Panc1 (cell line): ENCODE measurements at regions not wholly inside any gene's neighbourhood (a gene's known extent, or its start where the extent isn't known, plus 50 kb on each side); places are given as distances from the start of the nearest gene placed in this dataset.

Source experiments
- POLR2AphosphoS5 ChIP-seq: IDR thresholded peaks from 2 replicates; pipeline ENCODE4 v1.6.1; 2012; ENCODE audit warnings: mild to moderate bottlenecking, low read depth, low read length, moderate library complexity
- SIN3A ChIP-seq: IDR thresholded peaks from 2 replicates; pipeline ENCODE4 v1.6.1; 2012; ENCODE audit warnings: low read depth, mild to moderate bottlenecking, low read length, moderate library complexity, borderline replicate concordance; ENCODE audit not compliant: insufficient read depth
- TF ChIP-seq, protein P1 (sequence below): fragments of 450-650 bp; IDR thresholded peaks from 2 replicates; pipeline ENCODE4 v1.5.1; 2017; ENCODE audit warnings: mild to moderate bottlenecking
- TF ChIP-seq, protein P2 (sequence below), 2 experiments: IDR thresholded peaks; 2 replicates each; pipeline ENCODE4 v1.6.1; 2011 to 2012; ENCODE audit warnings: low read depth in 2 of 2, control low read depth in 1 of 2, low read length in 1 of 2, mild to moderate bottlenecking in 1 of 2, moderate library complexity in 1 of 2; ENCODE audit not compliant: insufficient read depth in 1 of 2

DNA sequence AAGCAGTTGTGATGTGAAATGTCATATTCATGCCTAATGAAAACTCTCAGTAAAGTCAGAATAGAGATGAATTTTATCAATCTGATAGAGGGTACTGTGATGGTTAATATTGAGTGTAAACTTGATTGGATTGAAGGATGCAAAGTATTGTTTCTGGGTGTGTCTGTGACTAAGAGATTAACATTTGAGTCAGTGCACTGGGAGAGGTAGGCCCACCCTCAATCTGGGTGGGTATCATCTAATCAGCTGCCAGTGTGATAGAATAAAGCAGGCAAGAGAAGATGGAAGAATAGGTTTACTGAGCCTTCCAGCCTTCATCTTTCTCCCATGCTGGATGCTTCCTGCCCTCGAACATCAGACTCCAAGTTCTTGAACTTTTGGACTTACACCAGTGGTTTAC is 124.3 kb downstream of the CENPW start:
- TF ChIP-seq, protein P1, sequence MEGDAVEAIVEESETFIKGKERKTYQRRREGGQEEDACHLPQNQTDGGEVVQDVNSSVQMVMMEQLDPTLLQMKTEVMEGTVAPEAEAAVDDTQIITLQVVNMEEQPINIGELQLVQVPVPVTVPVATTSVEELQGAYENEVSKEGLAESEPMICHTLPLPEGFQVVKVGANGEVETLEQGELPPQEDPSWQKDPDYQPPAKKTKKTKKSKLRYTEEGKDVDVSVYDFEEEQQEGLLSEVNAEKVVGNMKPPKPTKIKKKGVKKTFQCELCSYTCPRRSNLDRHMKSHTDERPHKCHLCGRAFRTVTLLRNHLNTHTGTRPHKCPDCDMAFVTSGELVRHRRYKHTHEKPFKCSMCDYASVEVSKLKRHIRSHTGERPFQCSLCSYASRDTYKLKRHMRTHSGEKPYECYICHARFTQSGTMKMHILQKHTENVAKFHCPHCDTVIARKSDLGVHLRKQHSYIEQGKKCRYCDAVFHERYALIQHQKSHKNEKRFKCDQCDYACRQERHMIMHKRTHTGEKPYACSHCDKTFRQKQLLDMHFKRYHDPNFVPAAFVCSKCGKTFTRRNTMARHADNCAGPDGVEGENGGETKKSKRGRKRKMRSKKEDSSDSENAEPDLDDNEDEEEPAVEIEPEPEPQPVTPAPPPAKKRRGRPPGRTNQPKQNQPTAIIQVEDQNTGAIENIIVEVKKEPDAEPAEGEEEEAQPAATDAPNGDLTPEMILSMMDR = no peak
- TF ChIP-seq POLR2AphosphoS5 (no peak), SIN3A (no peak)
- TF ChIP-seq, protein P2, sequence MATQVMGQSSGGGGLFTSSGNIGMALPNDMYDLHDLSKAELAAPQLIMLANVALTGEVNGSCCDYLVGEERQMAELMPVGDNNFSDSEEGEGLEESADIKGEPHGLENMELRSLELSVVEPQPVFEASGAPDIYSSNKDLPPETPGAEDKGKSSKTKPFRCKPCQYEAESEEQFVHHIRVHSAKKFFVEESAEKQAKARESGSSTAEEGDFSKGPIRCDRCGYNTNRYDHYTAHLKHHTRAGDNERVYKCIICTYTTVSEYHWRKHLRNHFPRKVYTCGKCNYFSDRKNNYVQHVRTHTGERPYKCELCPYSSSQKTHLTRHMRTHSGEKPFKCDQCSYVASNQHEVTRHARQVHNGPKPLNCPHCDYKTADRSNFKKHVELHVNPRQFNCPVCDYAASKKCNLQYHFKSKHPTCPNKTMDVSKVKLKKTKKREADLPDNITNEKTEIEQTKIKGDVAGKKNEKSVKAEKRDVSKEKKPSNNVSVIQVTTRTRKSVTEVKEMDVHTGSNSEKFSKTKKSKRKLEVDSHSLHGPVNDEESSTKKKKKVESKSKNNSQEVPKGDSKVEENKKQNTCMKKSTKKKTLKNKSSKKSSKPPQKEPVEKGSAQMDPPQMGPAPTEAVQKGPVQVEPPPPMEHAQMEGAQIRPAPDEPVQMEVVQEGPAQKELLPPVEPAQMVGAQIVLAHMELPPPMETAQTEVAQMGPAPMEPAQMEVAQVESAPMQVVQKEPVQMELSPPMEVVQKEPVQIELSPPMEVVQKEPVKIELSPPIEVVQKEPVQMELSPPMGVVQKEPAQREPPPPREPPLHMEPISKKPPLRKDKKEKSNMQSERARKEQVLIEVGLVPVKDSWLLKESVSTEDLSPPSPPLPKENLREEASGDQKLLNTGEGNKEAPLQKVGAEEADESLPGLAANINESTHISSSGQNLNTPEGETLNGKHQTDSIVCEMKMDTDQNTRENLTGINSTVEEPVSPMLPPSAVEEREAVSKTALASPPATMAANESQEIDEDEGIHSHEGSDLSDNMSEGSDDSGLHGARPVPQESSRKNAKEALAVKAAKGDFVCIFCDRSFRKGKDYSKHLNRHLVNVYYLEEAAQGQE (IDR thresholded peaks at IDR 0.05; ENCODE audit: insufficient read depth in 1 of 2, low read depth in 2 of 2, low read length in 1 of 2) = no peak
